ENCODE measurements at regions not wholly inside any gene's neighbourhood (a gene's known extent, or its start where the extent isn't known, plus 50 kb on each side); places are given as distances from the start of the nearest gene placed in this dataset.
A peak's percentile ranks its signal among the peaks of the same experiment; 100 is the strongest.

DNA sequence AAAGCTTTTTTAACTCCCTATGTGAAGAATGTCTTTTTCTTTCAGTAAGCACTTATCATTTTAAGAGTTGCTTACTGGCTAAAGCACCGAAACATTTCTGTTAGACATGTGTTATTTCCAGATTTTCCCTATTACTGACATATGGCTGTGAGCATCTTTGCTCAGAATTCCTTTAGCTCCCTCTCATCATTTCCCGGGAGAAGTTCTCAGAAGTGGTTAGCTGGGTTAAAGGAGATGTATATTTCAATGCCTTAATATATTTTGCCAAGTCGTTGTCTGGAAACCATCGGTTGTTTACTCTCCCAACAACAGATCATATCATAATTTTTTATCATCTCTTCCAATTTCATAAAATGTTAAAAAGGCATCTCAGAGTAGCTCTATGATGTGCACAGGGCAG lies 396.5 kb downstream of the OCA2 start:
- no peak for DNase-seq

DNA sequence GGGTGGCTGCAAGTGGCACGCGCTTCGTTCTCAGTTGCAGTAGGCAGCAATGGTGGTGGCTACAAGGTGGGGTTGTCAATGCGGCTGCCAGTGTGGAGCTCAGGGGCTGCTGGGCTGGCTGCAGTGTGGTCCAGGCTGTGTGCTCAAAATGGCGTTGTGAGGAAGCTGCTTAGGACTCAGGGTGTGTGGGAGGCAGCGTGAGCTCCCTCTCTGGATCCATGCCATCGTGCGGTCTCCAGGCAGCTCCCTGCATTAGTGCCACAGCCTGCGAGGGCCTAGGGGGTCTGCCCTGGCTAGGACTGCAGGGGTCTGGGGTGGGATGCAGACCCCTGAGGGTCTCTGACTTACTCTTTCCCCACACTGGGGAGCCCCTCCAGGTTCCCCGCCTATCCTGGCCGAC lies 397.2 kb downstream of the OCA2 start:
- no peak for DNase-seq

DNA sequence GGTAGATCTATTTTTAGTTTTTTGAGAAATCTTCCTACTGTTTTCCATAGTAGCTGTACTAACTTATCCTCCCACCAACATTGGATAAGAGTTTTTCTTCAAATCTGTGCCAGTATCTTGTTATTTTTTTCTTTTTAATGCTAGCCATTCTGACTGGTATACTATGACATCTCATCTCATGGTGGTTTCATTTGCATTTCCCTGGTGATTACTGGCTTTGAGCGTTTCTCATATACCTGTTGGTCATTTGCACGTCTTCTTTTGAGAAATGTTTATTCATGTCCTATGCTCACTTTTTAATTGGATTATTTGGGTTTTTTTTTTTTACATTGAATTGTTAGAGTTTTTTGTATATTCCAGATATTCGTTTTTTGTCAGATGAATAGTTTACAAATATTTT lies 398.1 kb downstream of the OCA2 start:
- no peak for DNase-seq

DNA sequence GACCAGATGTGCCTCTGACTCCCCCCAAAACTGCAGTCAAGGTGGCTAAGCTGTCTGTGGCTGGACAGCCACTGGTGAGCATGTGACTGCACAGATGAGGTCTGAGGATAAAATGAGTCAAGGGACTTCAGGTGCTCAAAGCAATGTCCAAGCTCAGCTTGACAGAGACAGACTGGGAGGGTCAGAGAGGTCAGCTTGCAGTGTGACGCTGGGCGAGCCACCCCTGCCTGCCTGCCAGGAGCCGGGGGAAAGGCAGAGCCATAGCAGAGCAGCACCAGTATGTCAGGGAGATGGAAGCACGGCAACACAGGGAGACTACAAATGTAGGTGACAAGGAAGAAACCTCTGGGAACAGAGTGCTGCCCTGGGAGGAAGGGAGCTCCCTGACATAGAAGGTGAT lies 399.4 kb downstream of the OCA2 start:
- no peak for DNase-seq

DNA sequence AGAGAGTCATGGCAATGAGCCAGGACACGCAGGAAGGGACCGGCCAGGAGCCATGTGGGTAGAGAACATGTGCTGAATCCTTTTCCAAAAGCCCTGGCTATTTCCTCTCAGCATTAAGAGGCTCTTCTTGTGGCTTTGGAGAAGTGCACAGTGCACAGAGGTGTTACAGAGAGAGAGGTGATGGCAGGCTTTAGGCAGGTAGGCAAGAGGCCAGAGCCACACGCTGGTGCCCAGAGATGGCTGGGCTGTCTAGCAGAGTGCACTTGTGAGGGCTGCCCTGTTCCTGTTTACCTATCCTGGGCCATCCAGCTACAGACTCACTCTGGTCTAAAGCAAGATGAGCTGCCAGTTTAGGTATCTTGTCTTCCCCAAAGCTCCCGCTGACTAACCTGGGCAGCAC lies 402.6 kb downstream of the OCA2 start:
- no peak for DNase-seq

DNA sequence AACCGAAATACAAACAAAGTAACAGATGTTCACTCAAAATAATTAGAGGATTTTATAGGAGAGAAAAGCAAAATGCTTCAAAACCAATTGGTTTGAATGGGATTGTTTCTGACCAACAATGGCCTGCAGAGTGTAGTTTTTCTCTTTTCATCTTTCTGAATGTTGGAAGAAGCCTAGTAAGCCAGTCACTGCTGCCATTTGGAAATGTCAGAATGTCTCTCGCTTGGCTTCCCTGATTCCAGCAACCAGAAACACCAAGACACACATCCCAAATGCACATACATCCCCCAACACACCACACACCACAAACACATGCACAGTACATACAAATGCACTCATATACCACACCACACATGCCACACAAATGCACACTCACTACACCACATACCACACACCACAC lies 403.4 kb downstream of the OCA2 start:
- DNase-seq, result no peak

DNA sequence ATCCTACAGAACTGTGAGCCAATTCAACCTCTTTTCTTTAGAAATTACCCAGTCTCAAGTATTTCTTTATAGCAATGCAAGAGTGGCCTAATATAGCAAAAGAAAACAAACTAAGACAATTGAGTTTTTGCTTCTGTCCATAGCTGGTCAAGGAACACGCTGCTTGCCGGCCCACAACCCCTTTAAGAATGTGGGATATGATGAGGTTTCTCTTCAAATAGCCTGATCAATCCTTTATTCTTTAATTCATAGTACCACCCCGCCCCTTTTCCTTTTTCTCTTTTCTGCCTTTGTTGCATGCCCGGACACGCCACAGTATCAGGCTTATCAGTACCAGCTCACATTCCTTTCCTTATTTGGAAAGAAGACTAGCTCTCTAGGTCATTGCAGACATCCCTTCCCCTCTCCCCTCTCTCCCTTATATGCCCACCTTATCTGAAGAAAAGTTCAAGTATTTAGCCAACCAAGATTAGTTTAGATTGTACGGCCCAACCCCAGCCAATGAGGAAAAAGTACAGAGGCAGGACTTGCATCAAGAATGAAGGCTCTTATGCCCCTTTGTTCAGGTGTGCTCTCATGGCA lies 404.5 kb downstream of the OCA2 start:
- DNase-seq, result peak; percentile 9

DNA sequence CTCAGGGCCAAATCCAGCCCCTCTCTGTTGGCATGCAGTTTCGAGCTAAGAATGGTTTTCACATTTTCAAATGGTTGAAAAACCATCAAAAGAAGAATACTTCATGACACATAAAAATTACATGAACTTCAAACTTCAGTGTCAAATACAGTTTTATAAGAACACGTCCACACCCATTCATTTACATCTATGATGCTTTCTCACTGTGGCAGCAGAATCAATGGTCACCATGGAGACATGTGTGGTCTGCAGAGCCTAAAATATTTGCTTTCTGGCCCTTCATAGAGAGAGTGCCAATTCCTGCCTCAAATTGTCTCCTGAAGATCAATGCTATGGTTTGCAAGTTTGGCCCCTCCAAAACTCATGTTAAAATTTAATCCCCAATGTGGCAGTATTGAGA lies 405.8 kb downstream of the OCA2 start:
- DNase-seq, result peak; percentile 19

DNA sequence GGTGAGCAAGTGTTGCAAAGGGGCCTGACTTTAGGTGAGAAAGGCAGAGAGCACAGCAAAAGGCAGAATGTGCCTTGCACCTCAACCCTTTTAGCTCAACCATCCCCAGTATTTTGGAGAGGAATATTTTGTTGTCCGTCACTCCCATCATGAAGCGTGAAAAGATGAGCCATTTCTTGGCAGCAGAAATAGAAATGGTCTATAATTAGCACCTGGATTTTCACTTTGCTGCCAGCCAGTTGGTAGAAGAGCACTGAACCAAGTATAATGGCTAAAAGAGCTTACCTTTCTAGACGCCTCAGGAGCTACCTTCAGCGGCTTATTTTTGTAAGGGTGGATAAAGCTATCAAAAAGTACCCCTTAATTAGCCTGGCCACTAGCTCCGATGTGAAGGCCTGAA lies 406.7 kb downstream of the OCA2 start:
- no peak for DNase-seq

DNA sequence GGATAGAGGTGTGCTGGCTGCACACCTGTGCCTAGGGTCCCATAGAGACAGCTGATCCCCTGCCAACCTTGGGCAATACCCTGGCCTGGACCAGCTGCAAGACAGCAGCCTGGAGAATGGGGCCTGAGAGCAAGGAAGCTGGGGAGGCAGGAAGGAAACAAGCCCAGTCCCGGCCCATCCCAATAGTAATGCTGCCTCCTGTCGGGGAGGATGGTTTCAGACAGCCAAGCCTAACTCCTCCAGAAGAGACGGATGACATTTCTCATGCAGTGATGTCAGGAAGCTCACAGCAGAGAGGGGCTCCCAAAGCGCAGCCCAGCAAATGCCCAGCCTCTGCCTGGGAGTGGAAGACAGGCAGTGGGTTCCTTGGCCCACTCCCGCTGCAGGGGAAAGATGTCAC lies 408.8 kb downstream of the OCA2 start:
- no peak for DNase-seq

DNA sequence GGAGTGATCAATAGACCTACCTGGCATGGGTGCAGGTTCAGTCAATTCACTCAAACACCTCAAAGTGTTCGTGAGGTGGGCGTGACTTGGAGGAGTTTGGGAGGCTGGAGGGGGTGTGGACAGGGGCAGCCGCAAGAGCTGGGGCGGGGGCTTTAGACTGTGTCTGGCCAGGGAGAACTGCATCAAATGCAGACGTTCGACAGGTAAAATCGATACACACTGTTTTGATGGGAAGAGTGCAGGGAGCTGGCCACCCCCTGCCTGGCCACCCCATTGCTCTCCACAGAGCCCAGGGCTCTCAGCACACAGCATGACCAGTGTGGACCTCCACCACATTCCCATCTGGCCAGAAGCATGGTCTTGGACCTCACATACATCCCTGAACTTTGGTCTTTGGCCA lies 412.1 kb downstream of the OCA2 start:
- no peak for DNase-seq

DNA sequence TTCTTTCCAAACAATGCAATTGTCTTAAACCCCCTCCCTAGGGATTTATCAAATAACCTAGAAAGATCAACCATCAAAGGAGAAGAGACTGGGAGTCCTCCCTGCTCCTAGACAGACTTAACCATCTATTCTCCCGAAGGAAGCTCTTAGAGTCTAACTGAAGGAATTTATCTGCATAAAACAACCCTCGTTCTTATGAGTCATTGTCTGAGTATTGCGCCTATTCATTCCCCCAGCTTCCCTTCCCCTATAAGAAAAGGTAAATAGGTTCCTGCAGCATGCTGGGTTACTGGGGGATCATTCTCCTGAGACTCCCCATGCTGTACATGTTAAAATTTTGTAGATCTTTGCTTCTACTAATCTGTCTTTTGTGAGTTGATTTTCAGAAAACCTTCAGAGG lies 412.7 kb downstream of the OCA2 start:
- no peak for DNase-seq

DNA sequence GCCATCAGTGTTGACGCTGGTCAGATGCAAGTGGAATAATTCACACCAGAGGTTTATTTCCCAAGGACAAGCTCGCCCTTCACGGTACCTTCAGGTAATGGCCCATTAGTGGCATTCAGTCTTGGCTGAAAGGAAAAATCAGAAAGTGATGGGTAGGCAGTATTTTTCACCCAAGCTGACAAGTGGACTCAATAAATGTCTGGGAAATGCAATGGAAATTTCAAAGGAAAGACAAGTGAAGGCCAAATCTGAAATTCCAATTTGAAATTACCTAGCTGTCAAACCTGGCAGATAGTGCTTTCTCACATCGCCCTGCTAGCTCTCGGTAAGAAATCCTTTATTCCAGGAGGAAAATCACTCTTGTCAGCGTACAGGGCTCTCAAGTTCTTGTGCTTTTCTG lies 413.5 kb downstream of the OCA2 start:
- DNase-seq, result no peak

DNA sequence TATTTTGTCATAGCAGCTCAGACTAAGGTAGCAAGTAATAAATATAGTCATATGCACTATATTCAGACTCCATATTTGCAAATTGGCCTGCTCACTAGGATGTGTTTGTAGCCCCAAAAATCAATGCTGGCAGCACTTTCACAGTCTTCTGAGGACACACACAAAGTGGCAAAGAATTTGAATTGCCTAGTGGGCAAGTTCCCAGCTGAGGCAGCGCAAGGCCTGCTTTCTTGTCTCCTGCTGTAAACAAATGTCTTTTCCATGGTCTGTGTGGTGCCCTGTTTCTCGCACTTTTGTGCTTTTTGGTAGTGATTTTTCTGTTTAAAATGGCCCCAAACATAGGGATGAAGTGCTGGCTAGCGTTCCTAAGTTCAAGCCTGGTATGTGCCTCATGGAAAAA lies 416.0 kb downstream of the OCA2 start:
- no peak for DNase-seq

DNA sequence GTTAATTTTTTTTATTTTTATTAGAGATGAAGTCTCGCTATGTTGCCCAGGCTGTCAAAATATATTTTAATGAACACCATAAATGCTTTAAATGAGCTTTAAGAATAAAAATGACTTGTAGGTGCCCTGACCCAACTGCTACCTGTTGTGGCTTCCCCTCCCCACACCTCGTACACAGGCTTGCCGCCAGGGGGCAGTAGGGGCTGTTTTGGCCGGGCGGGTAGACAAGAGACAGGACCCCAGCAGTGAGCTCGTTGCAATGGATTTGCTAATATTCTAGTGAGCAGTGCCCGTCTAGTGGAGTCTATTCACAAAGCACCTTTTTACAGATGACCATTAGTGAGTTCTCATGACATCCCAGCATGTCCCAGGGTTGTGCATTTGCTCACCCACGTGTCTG lies 418.1 kb downstream of the OCA2 start:
- no peak for DNase-seq

DNA sequence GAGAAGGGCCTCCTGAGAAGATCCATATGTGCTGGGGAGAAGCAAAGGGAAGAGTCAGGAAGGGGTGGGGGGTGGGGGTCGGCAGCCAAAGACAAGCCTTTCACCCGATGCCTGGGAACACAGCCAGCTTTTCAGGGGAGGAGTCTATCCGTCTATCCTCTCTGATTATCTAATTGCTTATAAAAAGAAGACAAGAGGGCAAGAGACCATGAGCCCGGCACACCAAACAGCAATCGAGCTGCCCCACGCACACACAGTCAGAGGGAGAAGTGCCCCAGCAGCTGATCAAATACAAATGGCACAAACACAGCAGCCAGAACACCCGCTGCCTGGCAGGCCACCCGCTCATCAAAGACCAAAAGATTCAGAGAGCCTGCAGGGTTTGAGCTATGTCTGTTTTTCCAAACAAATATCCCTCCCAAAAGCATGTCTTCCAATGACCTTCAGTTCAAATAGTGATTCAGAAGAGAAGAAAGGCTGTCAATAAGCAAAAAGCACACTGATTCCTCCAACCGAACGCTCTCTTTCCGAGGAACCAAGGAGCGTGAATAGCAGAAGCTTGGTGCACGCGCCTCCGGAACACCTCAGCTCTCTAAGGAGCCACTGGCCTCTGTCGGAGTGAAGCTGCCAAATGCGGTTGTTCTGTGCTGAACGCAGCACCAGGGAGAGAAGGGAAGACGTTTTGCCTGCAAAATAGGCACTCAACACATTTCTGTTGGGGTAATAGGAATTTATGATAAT lies 419.2 kb downstream of the OCA2 start:
- DNase-seq, result peak; percentile 92

DNA sequence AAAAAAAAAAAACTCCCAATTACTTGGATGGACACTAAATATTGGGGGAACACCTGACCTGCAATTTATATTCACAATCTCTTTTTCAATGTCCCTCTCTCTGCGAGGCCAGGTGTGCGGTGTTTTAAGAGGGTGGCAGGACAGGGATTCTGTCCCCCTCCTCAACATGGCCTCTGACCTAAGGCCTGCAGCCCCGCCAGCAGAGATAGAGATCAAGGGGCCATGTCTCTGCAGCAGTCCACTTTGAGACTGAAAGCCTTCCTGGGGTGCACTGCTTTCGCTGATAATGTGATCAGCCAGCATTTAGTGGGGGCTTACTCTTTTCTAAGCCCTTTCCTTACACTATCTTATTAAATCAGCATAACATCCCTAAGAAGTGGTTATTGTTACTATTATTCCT lies 419.9 kb downstream of the OCA2 start:
- no peak for DNase-seq

DNA sequence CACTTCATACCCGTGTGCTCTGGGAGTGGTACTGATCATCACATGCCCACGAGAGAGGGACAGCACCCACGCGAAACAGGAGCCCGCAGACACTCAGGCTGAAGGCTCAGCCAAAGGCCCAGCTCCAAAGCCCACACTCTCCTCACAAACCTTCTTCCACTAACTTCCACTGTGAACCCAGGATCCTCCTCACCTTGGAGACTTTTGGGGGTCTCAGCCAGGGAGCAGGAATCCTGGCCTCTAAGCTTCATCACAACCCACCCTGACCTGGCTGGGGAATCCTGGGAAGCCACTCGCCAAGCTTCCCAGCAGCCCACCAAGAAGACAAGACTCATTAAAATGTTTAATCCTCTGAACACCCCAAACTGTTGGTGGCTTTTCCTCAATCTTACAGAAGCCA lies 421.2 kb downstream of the OCA2 start:
- DNase-seq, result no peak

DNA sequence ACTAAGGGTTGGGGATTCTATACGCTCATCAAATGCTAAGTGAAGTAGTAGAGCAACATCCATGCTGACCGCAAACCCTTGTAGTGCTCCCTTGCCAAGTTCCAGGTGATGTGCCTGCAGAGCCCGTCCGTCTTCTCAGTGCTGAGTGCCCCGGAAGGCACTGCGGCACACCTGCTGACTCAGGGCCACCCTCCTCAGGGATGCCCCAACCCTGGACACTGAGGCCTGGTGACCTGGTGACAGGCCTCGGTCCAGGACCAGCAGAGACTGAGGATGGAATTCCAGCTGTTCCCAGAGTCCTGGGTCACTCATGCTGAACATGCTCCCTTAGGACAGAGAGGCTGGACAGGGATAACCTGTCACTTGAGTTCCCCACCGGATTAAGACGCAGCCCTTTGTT lies 422.5 kb downstream of the OCA2 start:
- no peak for DNase-seq

DNA sequence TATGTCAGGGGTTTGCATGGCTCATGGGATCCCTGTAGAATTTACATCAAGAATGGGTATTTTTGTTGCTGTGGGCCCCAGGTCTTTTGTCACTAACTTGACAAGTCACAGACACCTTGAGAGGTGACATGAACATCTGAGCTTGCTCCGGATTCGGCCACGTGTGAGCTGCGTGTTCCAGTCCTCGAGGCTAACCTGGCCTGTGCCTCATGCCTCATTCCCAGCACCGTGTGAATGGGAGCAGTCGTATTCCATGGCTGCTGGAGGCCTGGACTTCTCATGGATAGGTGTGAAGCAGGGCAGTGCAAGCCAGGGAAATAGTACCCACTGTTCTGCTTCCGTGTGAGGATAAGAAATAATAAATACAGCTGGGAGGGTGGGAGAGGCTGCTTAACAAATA lies 423.5 kb downstream of the OCA2 start:
- no peak for DNase-seq

DNA sequence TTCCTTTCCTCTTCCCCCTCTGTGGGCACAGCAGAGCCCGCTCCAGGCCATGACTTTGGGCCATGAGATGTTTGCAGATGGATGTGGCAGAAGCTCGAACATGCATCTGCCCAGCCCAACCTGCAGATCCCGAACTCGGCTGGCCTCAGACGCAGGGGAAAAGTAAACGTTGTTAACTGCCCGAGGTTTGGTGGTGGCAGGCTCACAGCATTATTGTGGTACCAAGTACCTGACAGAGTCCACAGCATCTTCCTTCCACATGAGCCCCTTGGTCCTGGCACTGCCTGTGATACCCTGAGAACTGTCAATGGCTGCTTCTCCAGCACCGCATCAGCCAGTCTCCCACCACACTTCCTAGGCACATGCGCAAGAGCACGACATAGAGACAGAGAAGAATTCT lies 424.3 kb downstream of the OCA2 start:
- no peak for DNase-seq

DNA sequence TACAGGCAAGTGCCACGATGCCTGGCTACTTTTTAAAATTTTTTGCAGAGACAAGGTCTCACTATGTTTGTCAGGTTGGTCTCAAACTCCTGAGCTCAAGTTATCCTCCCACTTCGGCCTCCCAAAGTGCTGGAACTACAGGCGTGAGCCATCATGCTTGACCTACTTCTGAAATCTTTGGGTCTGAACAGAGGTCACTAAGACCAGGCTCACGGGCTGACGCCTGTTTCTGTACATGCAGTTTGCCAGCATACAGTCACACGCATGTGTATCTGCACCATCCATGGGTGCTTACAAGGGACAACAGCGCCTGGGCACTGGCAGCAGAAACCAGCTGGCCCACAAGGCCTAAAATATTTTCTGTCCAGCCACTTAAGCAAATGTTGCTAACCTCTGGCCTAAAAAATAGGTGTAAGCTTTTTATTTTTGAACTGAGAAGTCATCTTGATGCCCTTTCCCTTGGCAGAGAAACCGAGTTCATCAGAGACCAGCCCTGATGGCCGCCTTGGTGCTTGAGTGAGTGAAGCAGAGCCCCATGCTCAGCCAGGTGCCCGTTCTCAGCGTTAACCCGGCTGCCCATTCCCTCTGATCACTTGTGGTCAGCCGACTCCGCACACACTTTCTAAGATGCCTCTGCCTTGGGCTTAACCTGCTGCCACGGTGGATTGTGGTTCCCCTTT lies 425.2 kb downstream of the OCA2 start:
- DNase-seq, result no peak

DNA sequence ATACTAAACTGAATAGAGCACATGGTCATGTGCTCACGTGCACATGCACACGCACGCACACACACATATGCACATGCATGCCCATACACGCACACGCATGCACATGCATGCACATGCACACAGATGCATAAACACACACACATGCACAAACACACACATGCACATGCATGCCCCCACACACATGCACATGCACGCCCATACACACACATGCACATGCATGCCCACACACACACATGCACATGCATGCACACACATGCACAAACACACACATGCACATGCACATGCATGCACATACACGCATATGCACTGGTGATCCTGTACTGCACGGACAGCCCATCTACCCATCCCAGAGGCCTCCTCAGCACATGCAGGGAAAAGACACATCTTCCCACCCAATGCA lies 426.6 kb downstream of the OCA2 start:
- DNase-seq, result no peak

DNA sequence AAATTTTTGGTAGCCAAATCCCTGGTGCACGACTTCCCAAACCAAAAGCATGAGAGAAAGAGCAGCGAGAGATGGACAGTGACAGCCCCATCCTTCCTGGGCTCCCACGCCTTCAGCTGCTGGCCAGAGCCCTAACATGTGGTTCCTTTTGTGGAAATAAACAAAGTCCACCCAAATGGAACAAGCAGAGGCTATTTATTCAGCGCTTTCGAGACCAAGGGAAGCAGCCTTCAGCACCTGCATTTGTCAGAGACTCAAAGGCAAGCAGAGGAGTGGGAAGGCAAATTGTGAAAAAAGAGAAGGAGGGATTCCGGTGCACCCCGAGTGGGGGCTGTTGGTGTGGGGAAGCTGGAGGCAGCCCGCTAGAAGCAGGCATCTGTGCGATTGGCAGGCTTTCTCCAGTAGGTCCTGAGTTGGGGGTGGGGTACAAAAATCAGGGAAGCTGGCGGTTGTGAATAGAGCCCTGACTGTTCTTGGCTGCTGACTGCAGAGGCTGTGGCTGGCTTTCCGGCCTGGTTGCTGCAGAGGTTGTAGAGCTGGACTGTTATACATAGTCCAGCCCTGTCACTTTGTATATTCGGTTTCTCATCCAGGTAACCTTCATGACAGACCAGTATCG lies 427.2 kb downstream of the OCA2 start:
- no peak for DNase-seq
